CD8-positive, alpha-beta memory T cell (primary cell): ENCODE measurements at regions not wholly inside any gene's neighbourhood (a gene's known extent, or its start where the extent isn't known, plus 50 kb on each side); places are given as distances from the start of the nearest gene placed in this dataset.

Source experiments
- CTCF ChIA-PET: fragments of 350-600 bp; sonication (Branson Sonifier 250); formaldehyde crosslinking; loops from one replicate; lab custom pipeline; 2021; ENCODE audit warnings: antibody characterized with exemption; lab: Charles Lee
- POLR2A ChIA-PET: fragments of 350-600 bp; sonication (Branson Sonifier 250); formaldehyde crosslinking; loops from one replicate; lab custom pipeline; 2021; ENCODE audit warnings: antibody characterized with exemption; lab: Charles Lee
- DNase-seq, 5 donors: peaks; one replicate each; pipeline versions ENCODE4 v3.0.0 to v3.0.0-alpha.2; 2020 to 2022; ENCODE audit warnings: mixed read lengths in 1 of 5
- H3K27ac ChIP-seq: one replicate; pipeline ENCODE4 v1.7.0; 2013; ENCODE audit warnings: low read depth, mild to moderate bottlenecking, low read length, moderate library complexity
- H3K27me3 ChIP-seq: 2 replicates; pipeline ENCODE4 v1.7.0; 2013; ENCODE audit warnings: low read length, mild to moderate bottlenecking; ENCODE audit not compliant: insufficient read depth, poor library complexity, severe bottlenecking
- H3K36me3 ChIP-seq: 2 replicates; pipeline ENCODE4 v1.7.0; 2013; ENCODE audit warnings: mild to moderate bottlenecking, low read length, moderate library complexity; ENCODE audit not compliant: insufficient read depth
- H3K4me1 ChIP-seq: 2 replicates; pipeline ENCODE4 v1.7.0; 2013; ENCODE audit warnings: mild to moderate bottlenecking, low read length, moderate library complexity; ENCODE audit not compliant: insufficient read depth
- H3K4me3 ChIP-seq: 2 replicates; pipeline ENCODE4 v1.7.0; 2013; ENCODE audit warnings: mild to moderate bottlenecking, low read length
- H3K9me3 ChIP-seq: 2 replicates; pipeline ENCODE4 v1.7.0; 2013; ENCODE audit warnings: mild to moderate bottlenecking, low read length
- H3K27ac Mint-ChIP-seq, 8 donors: one replicate each; pipeline ENCODE4 v1.8.0; 2020 to 2021; ENCODE audit warnings: mixed read lengths in 8 of 8, mild to moderate bottlenecking in 6 of 8, inconsistent platforms in 3 of 8, moderate library complexity in 3 of 8
- H3K27me3 Mint-ChIP-seq, 2 donors: one replicate each; pipeline ENCODE4 v1.8.0; 2020 to 2021; ENCODE audit warnings: mixed read lengths in 2 of 2, mild to moderate bottlenecking in 1 of 2, moderate library complexity in 1 of 2
- H3K36me3 Mint-ChIP-seq, 3 donors: one replicate each; pipeline ENCODE4 v1.8.0; 2020 to 2021; ENCODE audit warnings: mixed read lengths in 3 of 3, inconsistent platforms in 1 of 3, mild to moderate bottlenecking in 1 of 3
- H3K4me1 Mint-ChIP-seq, 3 donors: one replicate each; pipeline ENCODE4 v1.8.0; 2020 to 2021; ENCODE audit warnings: mixed read lengths in 3 of 3, inconsistent platforms in 1 of 3, mild to moderate bottlenecking in 1 of 3
- H3K4me3 Mint-ChIP-seq, 7 donors: one replicate each; pipeline ENCODE4 v1.8.0; 2020 to 2021; ENCODE audit warnings: mixed read lengths in 7 of 7, mild to moderate bottlenecking in 6 of 7, moderate library complexity in 4 of 7, inconsistent platforms in 2 of 7
- H3K9me3 Mint-ChIP-seq, 5 donors: one replicate each; pipeline ENCODE4 v1.8.0; 2020 to 2022; ENCODE audit warnings: mixed read lengths in 5 of 5, mild to moderate bottlenecking in 3 of 5, moderate library complexity in 2 of 5, inconsistent platforms in 1 of 5

GRCh38 chr22:12697441-12697840 lies 2830.6 kb upstream of the OR11H1 start:
- Mint-ChIP-seq H3K27ac (no peak overlapping the region), H3K4me3 (no peak overlapping the region), H3K9me3 (peaks cover 29 to 60% (median 41%) of the 10 kb centered on the region in 5 donors), H3K36me3 (no peaks in the 10 kb centered on the region), H3K27me3 (no peaks in the 10 kb centered on the region), H3K4me1 (no peaks in the 10 kb centered on the region)
- DNase-seq: no peak
- no peaks in the 10 kb centered on the region for H3K27me3 ChIP-seq
- POLR2A ChIA-PET: no interaction called here
- H3K36me3 ChIP-seq: no peaks in the 10 kb centered on the region
- no peak overlapping the region for H3K4me3 ChIP-seq
- CTCF ChIA-PET: no interaction called here
- H3K27ac ChIP-seq: no peak overlapping the region
- no peaks in the 10 kb centered on the region for H3K9me3 ChIP-seq
- H3K4me1 ChIP-seq: no peaks in the 10 kb centered on the region
